ENCODE measurements at regions not wholly inside any gene's neighbourhood (a gene's known extent, or its start where the extent isn't known, plus 50 kb on each side); places are given as distances from the start of the nearest gene placed in this dataset.

DNA sequence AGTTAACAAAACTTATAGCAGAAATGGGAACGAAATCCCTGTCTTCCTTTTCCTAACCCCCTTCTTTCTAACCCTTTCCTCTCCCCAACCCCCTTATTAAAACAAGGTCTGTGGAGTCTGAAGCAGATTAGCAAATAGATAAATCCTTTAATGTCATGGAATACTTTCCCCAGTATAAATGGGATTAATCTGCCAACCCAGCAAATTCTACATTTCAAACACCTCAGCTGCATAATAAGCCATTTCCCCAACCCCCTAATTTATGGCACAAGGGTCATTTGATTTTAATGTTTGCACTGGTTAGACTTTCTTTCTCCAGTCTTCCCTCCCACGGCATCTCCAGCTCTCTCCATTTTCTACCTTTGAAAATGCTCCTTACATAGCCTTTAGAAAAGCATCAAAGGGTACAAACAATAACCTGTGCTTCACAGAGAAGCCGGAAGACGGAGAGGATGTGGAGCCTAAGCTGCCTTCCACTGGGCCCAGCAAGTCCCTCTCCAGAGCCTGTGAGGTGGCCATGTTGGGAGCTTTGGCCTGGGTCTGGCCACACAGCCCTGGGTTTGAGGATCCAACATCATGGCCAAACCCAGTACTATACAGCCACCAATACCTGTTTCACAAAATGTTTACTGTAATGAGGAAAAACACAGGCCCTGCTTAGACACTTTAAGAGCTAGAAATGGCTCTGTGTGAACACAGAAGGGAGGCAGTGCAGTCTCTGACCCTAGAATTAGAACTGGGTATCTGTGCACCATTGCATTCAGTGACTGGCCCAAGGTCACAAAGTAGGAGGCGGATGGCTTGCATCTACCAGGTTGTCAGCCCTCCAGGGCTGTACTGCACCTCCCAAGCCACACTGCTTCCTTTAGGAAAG is 56.9 kb upstream of the SPRY1 start:
- H3K27me3 ChIP-seq = no peaks in the 10 kb centered on the region
- H3K9me3 ChIP-seq = no peaks in the 10 kb centered on the region
- TF ChIP-seq, protein P1, sequence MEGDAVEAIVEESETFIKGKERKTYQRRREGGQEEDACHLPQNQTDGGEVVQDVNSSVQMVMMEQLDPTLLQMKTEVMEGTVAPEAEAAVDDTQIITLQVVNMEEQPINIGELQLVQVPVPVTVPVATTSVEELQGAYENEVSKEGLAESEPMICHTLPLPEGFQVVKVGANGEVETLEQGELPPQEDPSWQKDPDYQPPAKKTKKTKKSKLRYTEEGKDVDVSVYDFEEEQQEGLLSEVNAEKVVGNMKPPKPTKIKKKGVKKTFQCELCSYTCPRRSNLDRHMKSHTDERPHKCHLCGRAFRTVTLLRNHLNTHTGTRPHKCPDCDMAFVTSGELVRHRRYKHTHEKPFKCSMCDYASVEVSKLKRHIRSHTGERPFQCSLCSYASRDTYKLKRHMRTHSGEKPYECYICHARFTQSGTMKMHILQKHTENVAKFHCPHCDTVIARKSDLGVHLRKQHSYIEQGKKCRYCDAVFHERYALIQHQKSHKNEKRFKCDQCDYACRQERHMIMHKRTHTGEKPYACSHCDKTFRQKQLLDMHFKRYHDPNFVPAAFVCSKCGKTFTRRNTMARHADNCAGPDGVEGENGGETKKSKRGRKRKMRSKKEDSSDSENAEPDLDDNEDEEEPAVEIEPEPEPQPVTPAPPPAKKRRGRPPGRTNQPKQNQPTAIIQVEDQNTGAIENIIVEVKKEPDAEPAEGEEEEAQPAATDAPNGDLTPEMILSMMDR (IDR thresholded peaks at IDR 0.05) = no peak
- TF ChIP-seq POLR2A (IDR thresholded peaks at IDR 0.05) = no peak
- WGBS, 2 donors = 83 to 86% methylated on average over 5 of the region's 5 CpGs
- no peak overlapping the region for H3K27ac ChIP-seq
- H3K4me1 ChIP-seq = no peaks in the 10 kb centered on the region
- H3K36me3 ChIP-seq (ENCODE audit: low read depth, missing control alignments) = no peaks in the 10 kb centered on the region
- no peak overlapping the region for H3K4me3 ChIP-seq
- no peak for DNase-seq
- intact Hi-C loops (cut with DNase I; ENCODE audit: low total_unique reads) = no loop called here

DNA sequence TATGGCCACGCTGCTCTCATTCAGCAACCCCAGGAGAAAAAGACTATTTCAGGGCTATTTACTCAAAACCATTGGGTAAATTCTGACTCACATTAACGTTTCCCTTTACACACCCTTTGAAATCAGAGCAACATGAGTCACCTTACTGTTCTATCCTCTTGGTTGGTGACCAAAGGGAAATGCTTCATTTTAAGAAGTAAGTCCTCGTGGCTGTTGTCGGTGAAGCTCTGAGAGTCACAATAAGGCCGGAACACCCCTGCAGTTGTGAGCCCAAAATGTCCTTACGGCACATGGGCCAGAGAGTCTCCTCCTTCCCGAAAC is 56.3 kb upstream of the SPRY1 start:
- intact Hi-C loops (cut with DNase I; ENCODE audit: low total_unique reads) = no loop called here
- H3K9me3 ChIP-seq = no peaks in the 10 kb centered on the region
- H3K36me3 ChIP-seq (ENCODE audit: low read depth, missing control alignments) = no peaks in the 10 kb centered on the region
- WGBS, 2 donors = 83 to 86% methylated on average over 7 of the region's 7 CpGs
- H3K4me3 ChIP-seq = no peak overlapping the region
- H3K27ac ChIP-seq = no peak overlapping the region
- peaks cover under 1% of the 10 kb centered on the region for H3K4me1 ChIP-seq
- no peak for DNase-seq
- H3K27me3 ChIP-seq = no peaks in the 10 kb centered on the region
- TF ChIP-seq, protein P1 (IDR thresholded peaks at IDR 0.05) = no peak
- no peak for TF ChIP-seq POLR2A (IDR thresholded peaks at IDR 0.05)

DNA sequence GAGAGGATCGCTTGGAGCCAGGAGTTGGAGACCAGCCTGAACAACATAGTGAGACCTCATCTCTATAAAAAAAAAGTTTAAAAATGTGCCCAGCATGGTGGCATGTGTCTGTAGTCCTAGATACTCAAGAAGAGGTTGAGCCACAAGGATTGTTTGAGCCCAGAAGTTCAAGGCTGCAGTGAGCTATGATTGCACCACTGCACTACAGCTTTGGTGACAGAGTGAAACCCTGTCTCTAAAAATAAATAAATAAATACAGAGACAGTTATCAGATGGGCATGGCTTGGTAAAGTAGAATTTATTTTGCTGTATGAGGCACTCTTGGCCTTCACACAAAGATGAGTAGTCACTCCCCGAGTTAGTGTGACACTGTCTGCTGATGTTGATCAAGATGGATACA is 54.1 kb upstream of the SPRY1 start:
- H3K36me3 ChIP-seq (ENCODE audit: low read depth, missing control alignments) = no peaks in the 10 kb centered on the region
- 79 to 85% methylated on average over 2 of the region's 2 CpGs for WGBS, 2 donors
- no peak for DNase-seq
- H3K4me1 ChIP-seq = peaks cover 3% of the 10 kb centered on the region
- TF ChIP-seq, protein P1 (IDR thresholded peaks at IDR 0.05) = no peak
- TF ChIP-seq POLR2A (IDR thresholded peaks at IDR 0.05) = no peak
- no peaks in the 10 kb centered on the region for H3K27me3 ChIP-seq
- intact Hi-C loops (cut with DNase I; ENCODE audit: low total_unique reads) = no loop called here
- H3K9me3 ChIP-seq = no peaks in the 10 kb centered on the region
- H3K4me3 ChIP-seq = no peak overlapping the region
- H3K27ac ChIP-seq = peak overlapping the region in 1 of 2 donors; percentile 11

DNA sequence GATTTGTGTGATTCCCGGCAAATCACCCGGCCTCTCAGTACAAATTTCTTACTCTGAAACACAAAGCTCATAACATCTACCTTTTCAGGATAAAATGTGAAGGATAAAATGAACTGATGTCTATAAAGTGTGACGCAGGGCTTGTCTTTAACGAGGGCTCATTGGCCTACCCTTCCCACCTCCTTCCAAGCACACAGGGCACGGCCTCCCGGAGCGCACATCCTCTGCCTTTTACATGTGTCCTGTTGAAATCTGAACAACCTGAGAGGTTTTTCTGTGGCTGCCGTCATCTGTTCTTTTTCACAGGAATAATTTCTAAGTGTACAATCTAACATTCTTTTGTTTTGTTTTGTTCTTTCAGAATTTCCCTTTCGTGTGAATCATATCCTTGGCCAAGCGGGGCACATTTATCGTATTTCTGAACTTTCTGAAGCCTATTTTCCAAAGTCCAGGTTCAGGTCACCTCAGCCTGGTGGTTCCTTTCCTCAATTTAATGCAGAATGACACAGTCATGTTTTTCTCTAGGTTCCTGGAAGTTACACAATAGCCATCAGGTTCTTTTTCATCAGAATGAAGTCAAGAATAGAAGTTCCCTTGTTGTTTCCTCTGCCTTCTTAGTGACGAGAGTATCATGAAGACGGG is 53.1 kb upstream of the SPRY1 start:
- no peak for DNase-seq
- H3K4me3 ChIP-seq = no peak overlapping the region
- H3K4me1 ChIP-seq = peaks cover 3% of the 10 kb centered on the region
- no peaks in the 10 kb centered on the region for H3K9me3 ChIP-seq
- peak overlapping the region in 1 of 2 donors; percentile 11 for H3K27ac ChIP-seq
- intact Hi-C loops (cut with DNase I; ENCODE audit: low total_unique reads) = no loop called here
- TF ChIP-seq POLR2A (IDR thresholded peaks at IDR 0.05) = no peak
- TF ChIP-seq, protein P1 (IDR thresholded peaks at IDR 0.05) = no peak
- H3K36me3 ChIP-seq (ENCODE audit: low read depth, missing control alignments) = no peaks in the 10 kb centered on the region
- H3K27me3 ChIP-seq = no peaks in the 10 kb centered on the region
- WGBS, 2 donors = 81 to 83% methylated on average over 13 of the region's 13 CpGs

All from testis (tissue), 2 donors.